ENCODE measurements at regions not wholly inside any gene's neighbourhood (a gene's known extent, or its start where the extent isn't known, plus 50 kb on each side); places are given as distances from the start of the nearest gene placed in this dataset.

GRCh38 chr18:51821610-51822009, 518.4 kb upstream of the DCC start:
- Histone ChIP-seq H4K20me1 (ENCODE audit: insufficient read depth, low read length) (no peaks in the 10 kb centered on the region), H3K4me3 (replicated peaks in 1 of 3; ENCODE audit: insufficient read depth in 1 of 3, low read depth in 2 of 3, low read length in 3 of 3) (no peak overlapping the region), H3K27me3 (ENCODE audit: control insufficient read depth in 1 of 2, insufficient read depth in 2 of 2, low read length in 2 of 2) (no peaks in the 10 kb centered on the region), H2AFZ (ENCODE audit: low read length) (no peak overlapping the region), H3K36me3 (replicated peaks in 1 of 2; ENCODE audit: control insufficient read depth in 1 of 2, insufficient read depth in 2 of 2, low read length in 2 of 2) (no peaks in the 10 kb centered on the region), H3K9ac (ENCODE audit: insufficient read depth, low read depth, low read length) (no peak overlapping the region), H3K79me2 (ENCODE audit: insufficient read depth, low read length) (no peaks in the 10 kb centered on the region), H3K4me2 (ENCODE audit: low read depth, low read length) (no peak overlapping the region), H3K9me3 (ENCODE audit: low read length) (peaks cover 41% of the 10 kb centered on the region; the same call in 1 of the 2 replicates), H3K27ac (ENCODE audit: extremely low read length, insufficient read depth, low read length) (no peak overlapping the region), H3K4me1 (ENCODE audit: insufficient read depth, low read length) (no peaks in the 10 kb centered on the region)
- no peak for DNase-seq (ENCODE audit: low spot score)
- 8% methylated on average over 1 of the region's 1 CpG for WGBS (ENCODE audit: low lambda C conversion rate)
- in situ Hi-C loops (cut with HindIII; ENCODE audit: extremely low pct_ligation_motif_present, low pct_unique_long_range_greater_than_20kb) (no loop called here), intact Hi-C loops (cut with micrococcal nuclease; ENCODE audit: unreplicated experiment) (no loop called here)
- ATAC-seq = no peak
- BruUV-seq (replicated peaks) = no TSS peak
- no peak for FAIRE-seq
- CTCF ChIA-PET (ENCODE audit: low intra/inter-chr PET ratio, low total read pairs) = no interaction called here
- TF ChIP-seq TFE3 (CRISPR knock-in tag; IDR thresholded peaks at IDR 0.05) (no peak), ZSCAN21 (CRISPR knock-in tag; IDR thresholded peaks at IDR 0.05; ENCODE audit: borderline replicate concordance) (no peak), SOX6 (IDR thresholded peaks at IDR 0.05) (no peak), SOX6 (CRISPR knock-in tag; IDR thresholded peaks at IDR 0.05) (no peak), ZNF850 (CRISPR knock-in tag; conservative IDR thresholded peaks at IDR 0.05) (no peak), SETDB1 (CRISPR knock-in tag; IDR thresholded peaks at IDR 0.05; ENCODE audit: borderline replicate concordance) (no peak), TBX3 (IDR thresholded peaks at IDR 0.05; ENCODE audit: borderline replicate concordance) (no peak), ZNF614 (CRISPR knock-in tag; IDR thresholded peaks at IDR 0.05; ENCODE audit: borderline replicate concordance) (no peak), PPARG (CRISPR knock-in tag; conservative IDR thresholded peaks at IDR 0.05) (no peak), ZNF724P (CRISPR knock-in tag; IDR thresholded peaks at IDR 0.05; ENCODE audit: borderline replicate concordance) (no peak)
- POLR2A ChIA-PET = no interaction called here

Measured in HepG2 (cell line).